KOPT-K1 (cell line): ENCODE measurements at regions not wholly inside any gene's neighbourhood (a gene's known extent, or its start where the extent isn't known, plus 50 kb on each side); places are given as distances from the start of the nearest gene placed in this dataset.

Source experiments
- H3K27ac ChIP-seq: fragments of 200-600 bp; sonication (generic); 2 replicates; pipeline ENCODE4 v1.5.1; 2016; ENCODE audit warnings: antibody characterized with exemption, mild to moderate bottlenecking, low read depth, low read length; ENCODE audit not compliant: poor library complexity, severe bottlenecking
- H3K36me3 ChIP-seq: fragments of 200-600 bp; sonication (generic); 2 replicates; pipeline ENCODE4 v1.5.1; 2017; ENCODE audit warnings: antibody characterized with exemption, mild to moderate bottlenecking, low read length, moderate library complexity; ENCODE audit not compliant: insufficient read depth
- H3K9me3 ChIP-seq: fragments of 200-600 bp; sonication (generic); 2 replicates; pipeline ENCODE4 v1.5.1; 2017; ENCODE audit warnings: antibody characterized with exemption, low read length, mild to moderate bottlenecking; ENCODE audit not compliant: insufficient read depth, poor library complexity, severe bottlenecking

GRCh38 chr20:60677819-60678218, 574.2 kb upstream of the CDH4 start:
- no peak overlapping the region for H3K27ac ChIP-seq
- no peaks in the 10 kb centered on the region for H3K9me3 ChIP-seq
- H3K36me3 ChIP-seq = no peaks in the 10 kb centered on the region

- Histone ChIP-seq H3K36me3 (no peaks in the 10 kb centered on the region), H3K27ac (no peak overlapping the region), H3K9me3 (no peaks in the 10 kb centered on the region)
These were observed 571.5 kb upstream of the CDH4 start for GRCh38 chr20:60680554-60680953.

GRCh38 chr20:60687213-60687612, 564.8 kb upstream of the CDH4 start:
- Histone ChIP-seq H3K9me3 (no peaks in the 10 kb centered on the region), H3K27ac (no peak overlapping the region), H3K36me3 (no peaks in the 10 kb centered on the region)

- Histone ChIP-seq H3K36me3 (no peaks in the 10 kb centered on the region), H3K27ac (no peak overlapping the region), H3K9me3 (no peaks in the 10 kb centered on the region)
These were observed 561.3 kb upstream of the CDH4 start for GRCh38 chr20:60690771-60691170.

GRCh38 chr20:60691966-60692615, 560.0 kb upstream of the CDH4 start:
- Histone ChIP-seq H3K9me3 (no peaks in the 10 kb centered on the region), H3K27ac (no peak overlapping the region), H3K36me3 (no peaks in the 10 kb centered on the region)

GRCh38 chr20:60693496-60694133, 558.4 kb upstream of the CDH4 start:
- Histone ChIP-seq H3K9me3 (no peaks in the 10 kb centered on the region), H3K36me3 (no peaks in the 10 kb centered on the region), H3K27ac (no peak overlapping the region)

GRCh38 chr20:60694763-60695162, 557.3 kb upstream of the CDH4 start:
- Histone ChIP-seq H3K27ac (no peak overlapping the region), H3K36me3 (no peaks in the 10 kb centered on the region), H3K9me3 (no peaks in the 10 kb centered on the region)

- no peaks in the 10 kb centered on the region for H3K9me3 ChIP-seq
- H3K27ac ChIP-seq = no peak overlapping the region
- no peaks in the 10 kb centered on the region for H3K36me3 ChIP-seq
These were observed 556.6 kb upstream of the CDH4 start for GRCh38 chr20:60695226-60696000.

- H3K36me3 ChIP-seq = no peaks in the 10 kb centered on the region
- no peaks in the 10 kb centered on the region for H3K9me3 ChIP-seq
- no peak overlapping the region for H3K27ac ChIP-seq
These were observed 554.8 kb upstream of the CDH4 start for GRCh38 chr20:60697252-60697651.

GRCh38 chr20:60700728-60701127, 551.3 kb upstream of the CDH4 start:
- Histone ChIP-seq H3K27ac (no peak overlapping the region), H3K9me3 (no peaks in the 10 kb centered on the region), H3K36me3 (no peaks in the 10 kb centered on the region)

- Histone ChIP-seq H3K36me3 (no peaks in the 10 kb centered on the region), H3K9me3 (no peaks in the 10 kb centered on the region), H3K27ac (no peak overlapping the region)
These were observed 547.9 kb upstream of the CDH4 start for GRCh38 chr20:60704147-60704546.

GRCh38 chr20:60713396-60713795, 538.7 kb upstream of the CDH4 start:
- no peaks in the 10 kb centered on the region for H3K9me3 ChIP-seq
- H3K27ac ChIP-seq = no peak overlapping the region
- H3K36me3 ChIP-seq = no peaks in the 10 kb centered on the region

GRCh38 chr20:60715172-60715571, 536.9 kb upstream of the CDH4 start:
- no peak overlapping the region for H3K27ac ChIP-seq
- no peaks in the 10 kb centered on the region for H3K9me3 ChIP-seq
- H3K36me3 ChIP-seq = no peaks in the 10 kb centered on the region

- Histone ChIP-seq H3K9me3 (no peaks in the 10 kb centered on the region), H3K36me3 (no peaks in the 10 kb centered on the region), H3K27ac (no peak overlapping the region)
These were observed 533.1 kb upstream of the CDH4 start for GRCh38 chr20:60718743-60719480.

- Histone ChIP-seq H3K9me3 (peaks cover 5% of the 10 kb centered on the region), H3K27ac (no peak overlapping the region), H3K36me3 (no peaks in the 10 kb centered on the region)
These were observed 526.7 kb upstream of the CDH4 start for GRCh38 chr20:60725311-60725906.
